ENCODE measurements at regions not wholly inside any gene's neighbourhood (a gene's known extent, or its start where the extent isn't known, plus 50 kb on each side); places are given as distances from the start of the nearest gene placed in this dataset.
"Not testable (repeated sequence)": the region's sequence is repeated elsewhere in the genome, so short reads cannot be mapped to it uniquely, and the experiment has no call there.

DNA sequence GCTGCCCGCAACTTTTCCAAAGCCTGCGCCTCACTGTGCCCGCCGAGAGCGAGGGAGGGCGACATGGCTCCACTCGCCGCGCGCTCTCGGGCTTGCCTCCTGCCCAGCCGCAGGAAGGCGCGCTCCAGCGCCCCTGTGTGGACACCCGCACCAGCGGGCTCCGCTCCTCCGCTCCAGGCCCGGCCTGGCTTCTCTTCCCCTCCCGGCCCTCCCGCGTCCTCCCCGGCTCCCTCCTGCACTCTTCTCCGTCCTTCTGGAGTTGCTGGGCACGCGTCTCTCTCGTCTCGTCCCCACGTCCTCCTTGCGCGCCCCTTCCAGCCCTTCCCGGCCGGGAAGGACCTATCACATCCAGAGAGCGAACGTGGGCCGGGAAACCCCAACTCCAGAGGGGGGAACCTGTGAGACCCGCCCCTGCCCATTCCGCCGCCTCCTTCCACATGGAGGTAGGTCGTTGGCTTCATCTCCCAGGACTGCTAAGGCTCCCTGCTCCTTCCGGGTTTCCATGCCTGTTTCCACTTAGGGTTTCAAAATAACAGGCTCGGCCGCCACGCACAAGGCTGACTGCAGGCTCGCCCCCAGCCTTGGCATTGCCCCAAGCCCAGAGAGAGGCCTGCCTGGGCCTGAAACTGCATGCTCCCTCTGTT, 175.4 kb downstream of the ATP6V0E2 start:
- TF ChIP-seq, protein P1, sequence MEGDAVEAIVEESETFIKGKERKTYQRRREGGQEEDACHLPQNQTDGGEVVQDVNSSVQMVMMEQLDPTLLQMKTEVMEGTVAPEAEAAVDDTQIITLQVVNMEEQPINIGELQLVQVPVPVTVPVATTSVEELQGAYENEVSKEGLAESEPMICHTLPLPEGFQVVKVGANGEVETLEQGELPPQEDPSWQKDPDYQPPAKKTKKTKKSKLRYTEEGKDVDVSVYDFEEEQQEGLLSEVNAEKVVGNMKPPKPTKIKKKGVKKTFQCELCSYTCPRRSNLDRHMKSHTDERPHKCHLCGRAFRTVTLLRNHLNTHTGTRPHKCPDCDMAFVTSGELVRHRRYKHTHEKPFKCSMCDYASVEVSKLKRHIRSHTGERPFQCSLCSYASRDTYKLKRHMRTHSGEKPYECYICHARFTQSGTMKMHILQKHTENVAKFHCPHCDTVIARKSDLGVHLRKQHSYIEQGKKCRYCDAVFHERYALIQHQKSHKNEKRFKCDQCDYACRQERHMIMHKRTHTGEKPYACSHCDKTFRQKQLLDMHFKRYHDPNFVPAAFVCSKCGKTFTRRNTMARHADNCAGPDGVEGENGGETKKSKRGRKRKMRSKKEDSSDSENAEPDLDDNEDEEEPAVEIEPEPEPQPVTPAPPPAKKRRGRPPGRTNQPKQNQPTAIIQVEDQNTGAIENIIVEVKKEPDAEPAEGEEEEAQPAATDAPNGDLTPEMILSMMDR (conservative IDR thresholded peaks at IDR 0.05 in 1 of 2, IDR thresholded peaks at IDR 0.05 in 1 of 2; ENCODE audit: extremely low read depth in 1 of 2, insufficient read depth in 1 of 2, low read depth in 1 of 2, low read length in 2 of 2), result not testable (repeated sequence)
- TF ChIP-seq EZH2 (IDR thresholded peaks at IDR 0.05; ENCODE audit: borderline replicate concordance, low read length), result not testable (repeated sequence)

All from mammary epithelial cell (primary cell).